VCaP (cell line): ENCODE measurements at regions not wholly inside any gene's neighbourhood (a gene's known extent, or its start where the extent isn't known, plus 50 kb on each side); places are given as distances from the start of the nearest gene placed in this dataset.

ENCODE experiments used
- H3K27ac ChIP-seq: fragments of 450-650 bp; 2 replicates; pipeline ENCODE4 v1.5.1; 2017
- TF ChIP-seq, protein P1 (sequence below): fragments of 450-650 bp; conservative IDR thresholded peaks from 2 replicates; pipeline ENCODE4 v1.5.1; 2017; ENCODE audit warnings: mild to moderate bottlenecking, moderate library complexity

DNA sequence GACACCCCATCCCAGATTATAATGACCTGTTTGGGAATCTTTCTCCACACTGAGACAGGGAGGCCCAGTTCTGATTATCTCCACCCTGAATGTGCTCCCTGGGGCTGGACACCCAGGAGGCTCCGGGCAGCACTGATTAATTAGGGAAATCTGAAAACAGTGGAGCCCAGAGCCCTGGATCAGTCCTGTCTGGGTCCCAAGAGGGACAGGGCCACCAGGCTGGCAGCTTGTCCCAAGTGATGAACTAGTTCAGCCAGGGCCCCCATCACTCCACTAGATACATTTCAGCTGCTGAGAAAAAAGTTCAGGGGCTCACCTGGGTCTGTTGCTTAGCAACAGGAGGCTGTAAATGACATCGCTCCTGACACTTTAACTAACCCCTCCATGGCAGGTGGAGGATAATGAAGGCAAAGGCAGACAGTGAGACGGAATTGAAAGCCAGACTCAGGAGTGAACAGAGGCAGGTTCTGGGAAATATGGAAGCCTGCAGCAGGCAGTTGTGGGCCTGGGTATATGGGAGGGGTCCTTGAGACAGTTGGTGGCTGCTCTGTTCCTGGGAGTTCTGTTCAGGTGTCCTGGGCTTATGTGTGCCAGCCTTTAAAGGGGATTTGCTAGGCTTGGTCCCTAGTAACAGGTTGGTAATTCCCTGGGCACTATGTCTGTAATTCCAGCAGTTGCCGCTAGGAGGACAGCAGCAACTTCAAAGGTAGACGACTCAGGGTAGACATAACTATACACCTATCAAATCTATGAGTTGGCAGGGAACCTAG is 78.3 kb upstream of the CTNNBL1 start:
- no peak overlapping the region for H3K27ac ChIP-seq
- TF ChIP-seq, protein P1, sequence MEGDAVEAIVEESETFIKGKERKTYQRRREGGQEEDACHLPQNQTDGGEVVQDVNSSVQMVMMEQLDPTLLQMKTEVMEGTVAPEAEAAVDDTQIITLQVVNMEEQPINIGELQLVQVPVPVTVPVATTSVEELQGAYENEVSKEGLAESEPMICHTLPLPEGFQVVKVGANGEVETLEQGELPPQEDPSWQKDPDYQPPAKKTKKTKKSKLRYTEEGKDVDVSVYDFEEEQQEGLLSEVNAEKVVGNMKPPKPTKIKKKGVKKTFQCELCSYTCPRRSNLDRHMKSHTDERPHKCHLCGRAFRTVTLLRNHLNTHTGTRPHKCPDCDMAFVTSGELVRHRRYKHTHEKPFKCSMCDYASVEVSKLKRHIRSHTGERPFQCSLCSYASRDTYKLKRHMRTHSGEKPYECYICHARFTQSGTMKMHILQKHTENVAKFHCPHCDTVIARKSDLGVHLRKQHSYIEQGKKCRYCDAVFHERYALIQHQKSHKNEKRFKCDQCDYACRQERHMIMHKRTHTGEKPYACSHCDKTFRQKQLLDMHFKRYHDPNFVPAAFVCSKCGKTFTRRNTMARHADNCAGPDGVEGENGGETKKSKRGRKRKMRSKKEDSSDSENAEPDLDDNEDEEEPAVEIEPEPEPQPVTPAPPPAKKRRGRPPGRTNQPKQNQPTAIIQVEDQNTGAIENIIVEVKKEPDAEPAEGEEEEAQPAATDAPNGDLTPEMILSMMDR = peak; percentile 78

DNA sequence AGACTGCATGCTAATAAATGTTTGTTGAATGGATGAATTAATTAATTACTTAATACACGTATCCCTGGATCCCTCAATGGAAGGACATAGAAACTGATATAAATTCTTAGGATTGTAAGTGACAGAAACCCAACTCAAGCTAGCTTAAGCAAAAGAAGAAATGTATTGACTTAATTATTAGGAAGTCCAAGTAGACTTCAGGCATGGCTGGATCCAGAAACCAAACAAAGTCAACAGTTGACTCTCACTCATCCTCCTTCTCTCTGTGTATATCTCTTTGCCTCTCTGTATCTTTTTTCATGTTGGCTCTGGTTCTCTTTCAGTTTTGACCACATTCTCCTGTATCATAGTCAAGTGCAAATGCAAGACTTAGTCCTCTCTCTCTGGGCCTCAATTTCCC is 82.0 kb upstream of the CTNNBL1 start:
- TF ChIP-seq, protein P1 = no peak
- H3K27ac ChIP-seq = no peak overlapping the region

DNA sequence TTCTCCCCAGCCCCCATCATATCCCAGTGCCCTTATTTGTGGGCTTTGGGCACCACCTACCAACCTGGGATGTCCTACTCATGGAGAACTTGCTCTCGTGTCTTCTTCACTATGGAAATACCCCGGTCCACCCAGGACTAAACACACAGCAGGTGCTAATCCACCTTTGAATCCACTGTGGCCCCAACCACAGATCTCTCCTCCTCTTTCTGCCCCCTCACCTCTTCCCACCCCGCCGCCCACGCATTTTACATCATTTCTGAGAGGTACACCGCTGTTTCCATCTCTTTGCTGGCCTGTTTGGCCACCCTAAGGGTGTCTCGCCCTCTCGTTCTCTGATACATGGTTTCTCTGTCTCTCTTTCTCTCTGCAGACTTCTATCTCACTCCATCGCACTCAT is 82.5 kb upstream of the CTNNBL1 start:
- TF ChIP-seq, protein P1 = no peak
- no peak overlapping the region for H3K27ac ChIP-seq

DNA sequence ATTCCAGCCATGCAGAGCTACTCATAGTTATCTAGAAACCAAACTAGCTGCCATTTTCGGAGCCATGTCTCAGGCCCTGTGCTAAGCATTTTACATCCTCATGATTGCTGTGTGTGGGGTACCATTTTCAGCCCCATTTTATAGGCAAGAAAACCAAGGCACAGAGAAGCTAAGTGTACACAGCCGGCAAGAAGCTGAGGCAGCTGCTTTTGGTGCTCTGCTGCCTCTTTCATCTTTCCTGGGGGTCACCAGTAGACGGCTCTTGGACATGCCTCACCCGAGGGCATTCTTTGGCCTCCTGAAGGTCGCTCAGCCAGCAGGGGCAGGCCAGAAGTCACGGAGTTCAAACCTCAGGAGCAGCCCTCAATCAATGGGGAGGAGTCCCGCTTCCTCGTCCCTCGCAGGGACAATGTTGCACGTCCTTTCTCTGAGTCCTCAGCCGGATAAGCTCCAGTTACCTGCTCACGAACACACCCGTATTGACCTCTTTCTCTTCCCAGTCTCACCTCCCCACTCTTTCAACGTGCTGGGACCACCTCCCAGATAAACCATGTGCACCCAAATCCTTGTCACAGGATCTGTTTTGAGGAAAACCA is 82.6 kb upstream of the BLCAP start:
- H3K27ac ChIP-seq = no peak overlapping the region
- TF ChIP-seq, protein P1 = no peak

DNA sequence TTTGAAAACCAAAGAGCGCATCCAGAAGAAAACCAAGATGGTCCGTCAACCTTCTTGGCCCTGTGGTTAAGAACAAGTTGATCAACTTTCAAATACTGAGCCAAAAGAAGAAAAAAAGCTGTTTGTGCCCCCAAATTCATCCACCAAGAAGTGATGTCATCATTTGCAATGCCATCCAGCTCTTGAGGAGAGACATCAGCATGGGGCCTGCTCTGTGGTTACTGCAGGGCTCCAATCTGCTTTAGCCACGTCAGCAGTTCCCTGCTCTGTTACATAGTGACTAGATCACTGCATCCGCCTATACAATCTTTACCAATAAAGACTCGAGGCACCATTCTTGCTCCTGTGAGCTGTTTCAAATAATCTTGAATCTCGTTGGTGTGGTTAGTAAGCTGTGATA is 75.0 kb upstream of the BLCAP start:
- H3K27ac ChIP-seq = no peak overlapping the region
- TF ChIP-seq, protein P1 = no peak

DNA sequence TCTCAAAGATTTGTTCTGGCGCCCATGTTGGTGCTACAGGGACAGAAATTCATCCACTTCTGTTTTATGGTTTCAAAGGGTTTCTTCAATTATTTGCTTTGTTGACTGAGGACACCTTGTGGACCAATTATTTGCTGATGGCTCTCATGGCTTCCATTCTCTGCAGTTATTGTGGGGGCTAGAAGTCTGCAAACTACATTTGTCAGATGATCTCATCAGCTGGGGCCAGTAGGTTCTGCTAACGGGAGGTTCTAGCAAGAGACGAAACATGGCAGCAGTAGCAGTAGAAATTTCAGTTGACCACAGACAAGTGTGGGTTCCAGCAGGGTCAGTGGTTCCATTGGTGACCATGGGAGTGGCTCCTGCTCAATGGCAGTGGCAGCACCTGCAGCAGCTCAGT is 72.8 kb upstream of the BLCAP start:
- TF ChIP-seq, protein P1 = no peak
- no peak overlapping the region for H3K27ac ChIP-seq

DNA sequence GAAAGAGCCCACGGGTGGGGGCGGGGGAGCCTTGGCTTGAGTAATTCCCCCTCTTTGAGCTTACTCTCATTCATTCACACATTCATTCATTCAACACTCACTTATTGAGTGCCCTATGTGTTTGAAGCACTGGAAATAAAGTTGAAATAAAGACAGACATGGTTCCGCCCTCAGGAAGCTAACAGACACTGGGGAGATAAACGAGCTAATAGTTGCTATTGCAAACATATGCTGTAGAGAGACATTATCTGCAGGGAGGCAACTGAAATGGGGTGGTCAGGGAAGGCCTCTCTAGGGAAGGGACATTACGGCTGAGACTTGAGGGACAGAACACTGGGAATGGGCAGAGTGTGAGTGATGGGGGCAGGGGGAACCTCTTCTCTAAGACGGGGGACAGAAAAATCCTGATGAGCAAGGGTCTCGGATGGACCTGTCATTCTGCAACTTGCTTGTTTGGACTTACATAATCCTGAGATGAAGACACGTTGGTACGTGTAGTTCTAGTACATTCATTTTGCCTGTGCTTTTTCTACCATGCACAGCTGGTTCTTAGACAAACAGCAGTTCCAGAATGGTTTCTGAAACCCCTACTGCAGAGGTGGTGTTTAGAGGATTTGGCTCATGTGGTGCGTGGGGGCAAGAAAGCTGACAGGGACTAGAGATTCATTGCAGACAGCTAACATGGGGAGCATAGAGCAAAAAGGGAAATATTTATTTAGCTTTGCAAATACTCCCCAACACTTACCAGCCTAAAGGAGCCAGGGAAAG is 71.1 kb upstream of the BLCAP start:
- TF ChIP-seq, protein P1 = no peak
- no peak overlapping the region for H3K27ac ChIP-seq
